ENCODE measurements at regions not wholly inside any gene's neighbourhood (a gene's known extent, or its start where the extent isn't known, plus 50 kb on each side); places are given as distances from the start of the nearest gene placed in this dataset.

- in situ Hi-C loops (cut with HindIII; ENCODE audit: low sequenced_read_pairs) = no loop called here
- DNase-seq (ENCODE audit: low spot score) = no peak
These were observed 794.0 kb downstream of the EFNA5 start for GRCh38 chr5:106876665-106877194.

- in situ Hi-C loops (cut with HindIII; ENCODE audit: low sequenced_read_pairs) = no loop called here
- DNase-seq (ENCODE audit: low spot score) = no peak
These were observed 794.5 kb downstream of the EFNA5 start for GRCh38 chr5:106876298-106876622.

- DNase-seq (ENCODE audit: low spot score) = no peak
- in situ Hi-C loops (cut with HindIII; ENCODE audit: low sequenced_read_pairs) = no loop called here
These were observed 795.0 kb downstream of the EFNA5 start for GRCh38 chr5:106875591-106876297.

- in situ Hi-C loops (cut with HindIII; ENCODE audit: low sequenced_read_pairs) = no loop called here
- DNase-seq (ENCODE audit: low spot score) = no peak
These were observed 795.8 kb downstream of the EFNA5 start for GRCh38 chr5:106874974-106875373.

GRCh38 chr5:106874531-106874930 is 796.2 kb downstream of the EFNA5 start:
- in situ Hi-C loops (cut with HindIII; ENCODE audit: low sequenced_read_pairs) = no loop called here
- no peak for DNase-seq (ENCODE audit: low spot score)

- in situ Hi-C loops (cut with HindIII; ENCODE audit: low sequenced_read_pairs) = no loop called here
- no peak for DNase-seq (ENCODE audit: low spot score)
These were observed 797.2 kb downstream of the EFNA5 start for GRCh38 chr5:106873568-106873967.

GRCh38 chr5:106865279-106865678 is 805.5 kb downstream of the EFNA5 start:
- in situ Hi-C loops (cut with HindIII; ENCODE audit: low sequenced_read_pairs) = no loop called here
- no peak for DNase-seq (ENCODE audit: low spot score)

- in situ Hi-C loops (cut with HindIII; ENCODE audit: low sequenced_read_pairs) = no loop called here
- DNase-seq (ENCODE audit: low spot score) = no peak
These were observed 808.1 kb downstream of the EFNA5 start for GRCh38 chr5:106862450-106863193.

GRCh38 chr5:106860398-106861044 is 810.2 kb downstream of the EFNA5 start:
- in situ Hi-C loops (cut with HindIII; ENCODE audit: low sequenced_read_pairs) = no loop called here
- no peak for DNase-seq (ENCODE audit: low spot score)

- DNase-seq (ENCODE audit: low spot score) = no peak
- in situ Hi-C loops (cut with HindIII; ENCODE audit: low sequenced_read_pairs) = no loop called here
These were observed 812.1 kb downstream of the EFNA5 start for GRCh38 chr5:106858616-106859015.

- in situ Hi-C loops (cut with HindIII; ENCODE audit: low sequenced_read_pairs) = no loop called here
- no peak for DNase-seq (ENCODE audit: low spot score)
These were observed 815.8 kb downstream of the EFNA5 start for GRCh38 chr5:106854922-106855321.

- in situ Hi-C loops (cut with HindIII; ENCODE audit: low sequenced_read_pairs) = no loop called here
- no peak for DNase-seq (ENCODE audit: low spot score)
These were observed 816.5 kb downstream of the EFNA5 start for GRCh38 chr5:106854105-106854687.

GRCh38 chr5:106853266-106853665 is 817.5 kb downstream of the EFNA5 start:
- in situ Hi-C loops (cut with HindIII; ENCODE audit: low sequenced_read_pairs) = no loop called here
- DNase-seq (ENCODE audit: low spot score) = no peak

- no peak for DNase-seq (ENCODE audit: low spot score)
- in situ Hi-C loops (cut with HindIII; ENCODE audit: low sequenced_read_pairs) = no loop called here
These were observed 821.5 kb downstream of the EFNA5 start for GRCh38 chr5:106849266-106849665.

GRCh38 chr5:106843812-106844416 is 826.8 kb downstream of the EFNA5 start:
- in situ Hi-C loops (cut with HindIII; ENCODE audit: low sequenced_read_pairs) = no loop called here
- no peak for DNase-seq (ENCODE audit: low spot score)

- no peak for DNase-seq (ENCODE audit: low spot score)
- in situ Hi-C loops (cut with HindIII; ENCODE audit: low sequenced_read_pairs) = no loop called here
These were observed 837.2 kb downstream of the EFNA5 start for GRCh38 chr5:106833517-106833916.

GRCh38 chr5:106827061-106827460 is 843.7 kb downstream of the EFNA5 start:
- in situ Hi-C loops (cut with HindIII; ENCODE audit: low sequenced_read_pairs) = no loop called here
- DNase-seq (ENCODE audit: low spot score) = no peak

GRCh38 chr5:106825374-106825773 is 845.4 kb downstream of the EFNA5 start:
- DNase-seq (ENCODE audit: low spot score) = no peak
- in situ Hi-C loops (cut with HindIII; ENCODE audit: low sequenced_read_pairs) = no loop called here

- DNase-seq (ENCODE audit: low spot score) = no peak
- in situ Hi-C loops (cut with HindIII; ENCODE audit: low sequenced_read_pairs) = no loop called here
These were observed 847.9 kb downstream of the EFNA5 start for GRCh38 chr5:106822851-106823250.

GRCh38 chr5:106818552-106818951 is 852.2 kb downstream of the EFNA5 start:
- no peak for DNase-seq (ENCODE audit: low spot score)
- in situ Hi-C loops (cut with HindIII; ENCODE audit: low sequenced_read_pairs) = no loop called here
